HT-29 (cell line): ENCODE measurements at regions not wholly inside any gene's neighbourhood (a gene's known extent, or its start where the extent isn't known, plus 50 kb on each side); places are given as distances from the start of the nearest gene placed in this dataset.
A peak's percentile ranks its signal among the peaks of the same experiment; 100 is the strongest.

Source experiments
- DNase-seq: peaks from one replicate; pipeline ENCODE4 v3.0.0-alpha.2; 2015; ENCODE audit warnings: low spot score

GRCh38 chr3:189042832-189043231 lies 128.9 kb upstream of the TPRG1 start:
- no peak for DNase-seq

- DNase-seq: peak; percentile 34
Measured at GRCh38 chr3:189049458-189050236, 122.1 kb upstream of the TPRG1 start.

GRCh38 chr3:189053322-189053721 lies 118.4 kb upstream of the TPRG1 start:
- no peak for DNase-seq

GRCh38 chr3:189056646-189057335 lies 115.0 kb upstream of the TPRG1 start:
- DNase-seq: no peak

GRCh38 chr3:189057369-189057768 lies 114.4 kb upstream of the TPRG1 start:
- DNase-seq: no peak

GRCh38 chr3:189058071-189058470 lies 113.7 kb upstream of the TPRG1 start:
- no peak for DNase-seq

GRCh38 chr3:189070965-189071364 lies 100.8 kb upstream of the TPRG1 start:
- no peak for DNase-seq

GRCh38 chr3:189071446-189071845 lies 100.3 kb upstream of the TPRG1 start:
- DNase-seq: no peak

GRCh38 chr3:189076449-189076848 lies 95.3 kb upstream of the TPRG1 start:
- DNase-seq: no peak

GRCh38 chr3:189080745-189081144 lies 91.0 kb upstream of the TPRG1 start:
- no peak for DNase-seq

- DNase-seq: no peak
Measured at GRCh38 chr3:189082666-189083427, 88.9 kb upstream of the TPRG1 start.

- DNase-seq: no peak
Measured at GRCh38 chr3:189084620-189085019, 87.2 kb upstream of the TPRG1 start.

- no peak for DNase-seq
Measured at GRCh38 chr3:189092547-189092946, 79.2 kb upstream of the TPRG1 start.

- DNase-seq: no peak
Measured at GRCh38 chr3:189094539-189094938, 77.2 kb upstream of the TPRG1 start.

GRCh38 chr3:189096092-189096491 lies 75.7 kb upstream of the TPRG1 start:
- no peak for DNase-seq

- no peak for DNase-seq
Measured at GRCh38 chr3:189099031-189099471, 72.7 kb upstream of the TPRG1 start.

- DNase-seq: no peak
Measured at GRCh38 chr3:189099505-189100290, 72.1 kb upstream of the TPRG1 start.

GRCh38 chr3:189100866-189101265 lies 70.9 kb upstream of the TPRG1 start:
- DNase-seq: no peak

- DNase-seq: no peak
Measured at GRCh38 chr3:189101594-189101993, 70.2 kb upstream of the TPRG1 start.

GRCh38 chr3:189103208-189103607 lies 68.6 kb upstream of the TPRG1 start:
- DNase-seq: no peak

- DNase-seq: no peak
Measured at GRCh38 chr3:189108067-189108466, 63.7 kb upstream of the TPRG1 start.

- DNase-seq: no peak
Measured at GRCh38 chr3:189108735-189109134, 63.0 kb upstream of the TPRG1 start.
